GM19455 (cell line): ENCODE measurements at regions not wholly inside any gene's neighbourhood (a gene's known extent, or its start where the extent isn't known, plus 50 kb on each side); places are given as distances from the start of the nearest gene placed in this dataset.
"Not testable (repeated sequence)": the region's sequence is repeated elsewhere in the genome, so short reads cannot be mapped to it uniquely, and the experiment has no call there.

ENCODE experiments used
- ATAC-seq: cut with Tn5 transposase; IDR thresholded peaks from one replicate; pipeline ENCODE4 v1.9.1; 2021; ENCODE audit not compliant: unreplicated experiment

- no peak for ATAC-seq
These were observed 1919.8 kb upstream of the AGA start for GRCh38 chr4:179361978-179362486.

GRCh38 chr4:179365932-179366331 lies 1923.7 kb upstream of the AGA start:
- ATAC-seq: not testable (repeated sequence)

GRCh38 chr4:179372242-179372641 lies 1930.0 kb upstream of the AGA start:
- ATAC-seq: no peak

- ATAC-seq: no peak
These were observed 1930.5 kb upstream of the AGA start for GRCh38 chr4:179372746-179373145.

- ATAC-seq: not testable (repeated sequence)
These were observed 1936.6 kb upstream of the AGA start for GRCh38 chr4:179378847-179379246.

GRCh38 chr4:179392787-179393186 lies 1950.5 kb upstream of the AGA start:
- no peak for ATAC-seq

GRCh38 chr4:179398414-179398813 lies 1956.2 kb upstream of the AGA start:
- no peak for ATAC-seq

- no peak for ATAC-seq
These were observed 1957.0 kb upstream of the AGA start for GRCh38 chr4:179399054-179399782.

- no peak for ATAC-seq
These were observed 1973.0 kb upstream of the AGA start for GRCh38 chr4:179415037-179415846.

GRCh38 chr4:179415847-179416223 lies 1973.6 kb upstream of the AGA start:
- no peak for ATAC-seq

- ATAC-seq: no peak
These were observed 1975.1 kb upstream of the AGA start for GRCh38 chr4:179417357-179417756.

GRCh38 chr4:179437962-179438361 lies 1995.7 kb upstream of the AGA start:
- ATAC-seq: no peak

GRCh38 chr4:179441596-179441995 lies 1999.4 kb upstream of the AGA start:
- ATAC-seq: no peak

- ATAC-seq: no peak
These were observed 2005.1 kb upstream of the AGA start for GRCh38 chr4:179447308-179447707.

GRCh38 chr4:179465131-179465797 lies 2023.0 kb upstream of the AGA start:
- no peak for ATAC-seq

- ATAC-seq: no peak
These were observed 2025.6 kb upstream of the AGA start for GRCh38 chr4:179467878-179468277.

GRCh38 chr4:179472164-179472563 lies 2029.9 kb upstream of the AGA start:
- no peak for ATAC-seq

GRCh38 chr4:179478608-179479007 lies 2036.4 kb upstream of the AGA start:
- ATAC-seq: no peak

GRCh38 chr4:179485781-179486180 lies 2043.5 kb upstream of the AGA start:
- ATAC-seq: no peak

GRCh38 chr4:179486570-179487335 lies 2044.5 kb upstream of the AGA start:
- ATAC-seq: no peak
